IMR-90 (cell line): ENCODE measurements at regions not wholly inside any gene's neighbourhood (a gene's known extent, or its start where the extent isn't known, plus 50 kb on each side); places are given as distances from the start of the nearest gene placed in this dataset.
"Not testable (repeated sequence)": the region's sequence is repeated elsewhere in the genome, so short reads cannot be mapped to it uniquely, and the experiment has no call there.

Experiments
- ATAC-seq: fragments of 200-7000 bp; cut with Tn5 transposase; 2 replicates; pipeline ENCODE4 v1.9.1; 2020; ENCODE audit warnings: low read depth, mild to moderate bottlenecking, moderate library complexity
- BruUV-seq: library from RNA; stranded (reverse); fragments of 400-500 nt; replicated peaks from 2 replicates; lab custom pipeline; 2021; lab: Mats Ljungman, UMichigan
- CTCF ChIA-PET: fragments of 300-600 bp; formaldehyde crosslinking; extraction: SDS; loops from one replicate; lab custom pipeline; 2021; ENCODE audit warnings: antibody characterized with exemption; lab: Yijun Ruan, JAX
- POLR2A ChIA-PET: fragments of 300-600 bp; sonication (Branson Sonifier 250); formaldehyde crosslinking; loops from one replicate; lab custom pipeline; 2022; ENCODE audit warnings: antibody characterized with exemption; ENCODE audit not compliant: unreplicated experiment; lab: Charles Lee
- DNase-seq: peaks from one replicate; pipeline ENCODE4 v3.0.0; 2013
- H2AFZ ChIP-seq: replicated peaks from 2 replicates; pipeline ENCODE3; 2013; ENCODE audit warnings: low read length, mild to moderate bottlenecking; ENCODE audit not compliant: poor library complexity
- H2AK5ac ChIP-seq: 2 replicates; pipeline ENCODE4 v1.6.1; 2013; ENCODE audit warnings: low read depth, low read length, inconsistent platforms
- H2AK9ac ChIP-seq: replicated peaks from 2 replicates; pipeline ENCODE3; 2013; ENCODE audit warnings: mild to moderate bottlenecking, low read depth, low read length, moderate library complexity; ENCODE audit not compliant: poor library complexity
- H2BK120ac ChIP-seq: 2 replicates; pipeline ENCODE4 v1.6.1; 2013; ENCODE audit warnings: low read depth, low read length, inconsistent platforms
- H2BK15ac ChIP-seq: 3 replicates; pipeline ENCODE4 v1.6.1; 2013; ENCODE audit warnings: low read depth, low read length, inconsistent platforms
- H2BK20ac ChIP-seq: 2 replicates; pipeline ENCODE4 v1.6.1; 2013; ENCODE audit warnings: low read depth, mild to moderate bottlenecking, inconsistent platforms, low read length, moderate library complexity
- H2BK5ac ChIP-seq: 2 replicates; pipeline ENCODE4 v1.6.1; 2013; ENCODE audit warnings: mild to moderate bottlenecking, low read depth, low read length, inconsistent platforms; ENCODE audit not compliant: poor library complexity, severe bottlenecking
- H3K14ac ChIP-seq: replicated peaks from 2 replicates; pipeline ENCODE4 v1.6.1; 2013; ENCODE audit warnings: low read depth, low read length, inconsistent platforms
- H3K18ac ChIP-seq: 2 replicates; pipeline ENCODE4 v1.6.1; 2013; ENCODE audit warnings: low read depth, low read length, control low read depth
- H3K23ac ChIP-seq: 2 replicates; pipeline ENCODE4 v1.6.1; 2013; ENCODE audit warnings: low read depth, low read length, inconsistent platforms
- H3K27ac ChIP-seq: 2 replicates; pipeline ENCODE4 v1.5.1; 2013; ENCODE audit warnings: mild to moderate bottlenecking, control low read depth, low read length; ENCODE audit not compliant: insufficient read depth
- H3K27me3 ChIP-seq: 2 replicates; pipeline ENCODE4 v1.6.1; 2013; ENCODE audit warnings: low read length; ENCODE audit not compliant: control insufficient read depth, insufficient read depth
- H3K36me3 ChIP-seq: 2 replicates; pipeline ENCODE4 v1.6.1; 2013; ENCODE audit warnings: low read length, mixed read lengths; ENCODE audit not compliant: control insufficient read depth, insufficient read depth
- H3K4ac ChIP-seq: 2 replicates; pipeline ENCODE4 v1.6.1; 2013; ENCODE audit warnings: low read depth, low read length, inconsistent platforms
- H3K4me1 ChIP-seq: 2 replicates; pipeline ENCODE4 v1.6.1; 2013; ENCODE audit warnings: low read length, mixed read lengths; ENCODE audit not compliant: control insufficient read depth, insufficient read depth
- H3K4me2 ChIP-seq: 2 replicates; pipeline ENCODE4 v1.6.1; 2013; ENCODE audit warnings: low read depth, mild to moderate bottlenecking, control low read depth, low read length, moderate library complexity
- H3K4me3 ChIP-seq: 2 replicates; pipeline ENCODE4 v1.5.1; 2013; ENCODE audit warnings: low read depth, mild to moderate bottlenecking, control low read depth, low read length, moderate library complexity; ENCODE audit not compliant: insufficient read depth
- H3K56ac ChIP-seq: 2 replicates; pipeline ENCODE4 v1.6.1; 2013; ENCODE audit warnings: low read length, inconsistent platforms; ENCODE audit not compliant: insufficient read depth; ENCODE audit errors: extremely low read depth
- H3K79me1 ChIP-seq, 2 experiments: 2 replicates each; pipeline ENCODE4 v1.6.1; 2013; ENCODE audit warnings: low read length in 2 of 2, inconsistent platforms in 1 of 2, low read depth in 1 of 2
- H3K9ac ChIP-seq: 2 replicates; pipeline ENCODE4 v1.6.1; 2013; ENCODE audit warnings: low read depth, low read length, control low read depth
- H3K9me1 ChIP-seq: 2 replicates; pipeline ENCODE4 v1.6.1; 2013; ENCODE audit warnings: low read length, inconsistent platforms; ENCODE audit not compliant: insufficient read depth
- H3K9me3 ChIP-seq: 2 replicates; pipeline ENCODE4 v1.6.1; 2013; ENCODE audit warnings: low read length; ENCODE audit not compliant: control insufficient read depth, insufficient read depth
- H4K20me1 ChIP-seq: 2 replicates; pipeline ENCODE4 v1.6.1; 2013; ENCODE audit warnings: low read length, inconsistent platforms; ENCODE audit not compliant: insufficient read depth
- H4K5ac ChIP-seq: 2 replicates; pipeline ENCODE4 v1.6.1; 2013; ENCODE audit warnings: mild to moderate bottlenecking, low read depth, low read length, control low read depth
- H4K8ac ChIP-seq, 2 experiments: 2 replicates each; pipeline ENCODE4 v1.6.1; 2013; ENCODE audit warnings: low read depth in 2 of 2, low read length in 2 of 2, control low read depth in 1 of 2, inconsistent platforms in 1 of 2
- H4K91ac ChIP-seq: 2 replicates; pipeline ENCODE4 v1.6.1; 2013; ENCODE audit warnings: low read depth, low read length, inconsistent platforms; ENCODE audit not compliant: insufficient read depth
- MAFK ChIP-seq: IDR thresholded peaks from 2 replicates; pipeline ENCODE4 v1.6.1; 2012; ENCODE audit warnings: low read depth, low read length, improper control_type of control experiment
- MAZ ChIP-seq: IDR thresholded peaks from 2 replicates; pipeline ENCODE4 v1.6.1; 2012; ENCODE audit warnings: low read depth, mild to moderate bottlenecking, low read length, improper control_type of control experiment, moderate library complexity, borderline replicate concordance
- RCOR1 ChIP-seq: IDR thresholded peaks from 2 replicates; pipeline ENCODE4 v1.6.1; 2012; ENCODE audit warnings: mild to moderate bottlenecking, low read length, improper control_type of control experiment; ENCODE audit not compliant: insufficient replicate concordance
- SMC3 ChIP-seq: fragments of 150-350 bp; IDR thresholded peaks from 2 replicates; pipeline ENCODE4 v1.6.1; 2016; ENCODE audit warnings: low read depth, mild to moderate bottlenecking, antibody characterized with exemption, low read length, moderate library complexity
- WGBS, 2 experiments: methylation state at CpG; one replicate each; pipeline versions ENCODE4 v1.1.5 to v1.1.7; 2013; ENCODE audit warnings: missing lambda C conversion rate in 2 of 2; ENCODE audit not compliant: insufficient read length in 1 of 2; ENCODE audit errors: extremely low coverage in 2 of 2; 5-methylcytosine and 5-hydroxymethylcytosine counted together
- dilution Hi-C: fragments of 300-500 bp; cut with HindIII; formaldehyde crosslinking; loops from one replicate; pipeline ENCODE4 v1.14.3; 2018; ENCODE audit warnings: low sequenced_read_pairs; ENCODE audit not compliant: unreplicated experiment
- in situ Hi-C: fragments of 300-500 bp; cut with MboI; formaldehyde crosslinking; loops from 3 replicates; pipeline ENCODE4 v1.14.3; 2019; ENCODE audit warnings: low sequenced_read_pairs, inconsistent platforms, mixed read lengths
- intact Hi-C: fragments of 100-400 bp; cut with micrococcal nuclease; formaldehyde crosslinking; loops from 2 replicates; pipeline ENCODE4 v1.10.0; 2022

- H3K4me3 ChIP-seq: no peak overlapping the region
- no peak overlapping the region for H3K4me2 ChIP-seq
- H3K14ac ChIP-seq: no peak overlapping the region
- POLR2A ChIA-PET: no interaction called here
- no peak overlapping the region for H2AK9ac ChIP-seq
- no peak overlapping the region for H3K27ac ChIP-seq
- WGBS, 2 experiments: no CpG with 5 or more reads among the region's 2 CpGs
- no peaks in the 10 kb centered on the region for H3K4me1 ChIP-seq
- no peak overlapping the region for H2BK20ac ChIP-seq
- H3K56ac ChIP-seq: no peak overlapping the region
- H4K8ac ChIP-seq: no peak overlapping the region
- H4K91ac ChIP-seq: no peak overlapping the region
- H3K79me1 ChIP-seq: no peaks in the 10 kb centered on the region
- intact Hi-C loops (no loop called here), dilution Hi-C loops (no loop called here), in situ Hi-C loops (no loop called here)
- CTCF ChIA-PET: no interaction called here
- H3K9ac ChIP-seq: no peak overlapping the region
- H2BK120ac ChIP-seq: no peak overlapping the region
- H3K27me3 ChIP-seq: no peaks in the 10 kb centered on the region
- H3K9me3 ChIP-seq: no peaks in the 10 kb centered on the region; the same call in 1 of the 2 replicates
- H3K4ac ChIP-seq: no peak overlapping the region
- no peak overlapping the region for H2BK5ac ChIP-seq
- H4K5ac ChIP-seq: no peak overlapping the region
- BruUV-seq: no TSS peak
- ATAC-seq: no peak
- H2BK15ac ChIP-seq: no peak overlapping the region
- H2AFZ ChIP-seq: no peak overlapping the region
- TF ChIP-seq RCOR1 (no peak), SMC3 (no peak), MAFK (no peak), MAZ (no peak)
- no peaks in the 10 kb centered on the region for H3K9me1 ChIP-seq
- no peak overlapping the region for H3K23ac ChIP-seq
- H3K18ac ChIP-seq: no peak overlapping the region
- H3K36me3 ChIP-seq: no peaks in the 10 kb centered on the region
- no peaks in the 10 kb centered on the region for H4K20me1 ChIP-seq
- no peak for DNase-seq
- no peak overlapping the region for H2AK5ac ChIP-seq
Measured at GRCh38 chr3:80612366-80612765, 844.6 kb upstream of the ROBO1 start.

- H2AK9ac ChIP-seq, POLR2A ChIA-PET, H4K91ac ChIP-seq, DNase-seq, H3K56ac ChIP-seq, H3K4ac ChIP-seq, H3K9me3 ChIP-seq, dilution Hi-C loops, H2BK15ac ChIP-seq, H3K27ac ChIP-seq, H3K4me2 ChIP-seq, H3K79me1 ChIP-seq, H3K14ac ChIP-seq, H3K4me1 ChIP-seq, H3K23ac ChIP-seq, H3K4me3 ChIP-seq, H2BK5ac ChIP-seq, H3K27me3 ChIP-seq, in situ Hi-C loops, H3K36me3 ChIP-seq, H4K8ac ChIP-seq, H3K18ac ChIP-seq, intact Hi-C loops, H4K20me1 ChIP-seq, H2AK5ac ChIP-seq, H2BK20ac ChIP-seq, H4K5ac ChIP-seq, H2AFZ ChIP-seq, CTCF ChIA-PET, ATAC-seq, BruUV-seq, H3K9me1 ChIP-seq, H2BK120ac ChIP-seq, H3K9ac ChIP-seq: not testable (repeated sequence)
- 38 to 100% methylated on average over 1 to 2 of the region's 3 CpGs for WGBS, 2 experiments
Measured at GRCh38 chr3:80608072-80608471, 840.3 kb upstream of the ROBO1 start.
